H1 (cell line): ENCODE measurements at regions not wholly inside any gene's neighbourhood (a gene's known extent, or its start where the extent isn't known, plus 50 kb on each side); places are given as distances from the start of the nearest gene placed in this dataset.
"Not testable (repeated sequence)": the region's sequence is repeated elsewhere in the genome, so short reads cannot be mapped to it uniquely, and the experiment has no call there.

ENCODE experiments used
- CTCF ChIA-PET: fragments of 300-600 bp; sonication (Branson Sonifier 250); formaldehyde crosslinking; loops from one replicate; lab custom pipeline; 2021; ENCODE audit not compliant: partially characterized antibody; lab: Charles Lee
- POLR2A ChIA-PET: fragments of 300-600 bp; sonication (Branson Sonifier 250); formaldehyde crosslinking; loops from one replicate; lab custom pipeline; 2021; ENCODE audit warnings: inconsistent platforms; ENCODE audit not compliant: partially characterized antibody; lab: Charles Lee
- DNase-seq, 2 experiments: peaks; one replicate each; pipeline versions ENCODE4 v3.0.0 to v3.0.0-alpha.2; 2010 to 2022; ENCODE audit warnings: low spot score in 2 of 2, low read depth in 1 of 2, mixed read lengths in 1 of 2
- FAIRE-seq: peaks from 2 replicates; lab custom pipeline; 2011; peaks lifted over from hg19 to GRCh38; lab: Jason Lieb, UNC
- H2AFZ ChIP-seq: 2 replicates; pipeline ENCODE4 v1.8.1; 2012; ENCODE audit warnings: low read length, inconsistent platforms
- H2AK5ac ChIP-seq: 2 replicates; pipeline ENCODE4 v1.6.1; 2013; ENCODE audit warnings: low read depth, low read length
- H2BK120ac ChIP-seq: replicated peaks from 2 replicates; pipeline ENCODE3; 2013; ENCODE audit warnings: low read depth, low read length, inconsistent platforms
- H2BK12ac ChIP-seq: 2 replicates; pipeline ENCODE4 v1.6.1; 2013; ENCODE audit warnings: low read depth, low read length
- H2BK15ac ChIP-seq: 2 replicates; pipeline ENCODE4 v1.6.1; 2013; ENCODE audit warnings: low read length
- H2BK20ac ChIP-seq: 2 replicates; pipeline ENCODE4 v1.6.1; 2013; ENCODE audit warnings: low read length
- H2BK5ac ChIP-seq: 2 replicates; pipeline ENCODE4 v1.6.1; 2013; ENCODE audit warnings: low read depth, low read length
- H3K14ac ChIP-seq: 2 replicates; pipeline ENCODE4 v1.6.1; 2013; ENCODE audit warnings: inconsistent platforms; ENCODE audit not compliant: insufficient read length
- H3K18ac ChIP-seq: 2 replicates; pipeline ENCODE4 v1.6.1; 2013; ENCODE audit warnings: low read length; ENCODE audit errors: extremely low read depth
- H3K23ac ChIP-seq: 2 replicates; pipeline ENCODE4 v1.6.1; 2013; ENCODE audit warnings: inconsistent platforms; ENCODE audit not compliant: insufficient read length
- H3K23me2 ChIP-seq: 2 replicates; pipeline ENCODE4 v1.6.1; 2013; ENCODE audit warnings: low read depth, low read length
- H3K27ac ChIP-seq: 2 replicates; pipeline ENCODE4 v1.6.1; 2011; ENCODE audit warnings: low read depth, low read length, inconsistent platforms
- H3K27me3 ChIP-seq, 4 experiments: replicated peaks in 1 of 4; 1 replicate in 1 of 4; 2 replicates in 3 of 4; pipeline versions ENCODE4 v1.6.1 to v1.8.1; 2011 to 2013; ENCODE audit warnings: low read length in 3 of 4, mild to moderate bottlenecking in 3 of 4, inconsistent platforms in 2 of 4, mixed read lengths in 2 of 4, moderate library complexity in 1 of 4; ENCODE audit not compliant: control insufficient read depth in 3 of 4, insufficient read depth in 3 of 4; ENCODE audit errors: extremely low read depth in 1 of 4
- H3K36me3 ChIP-seq, 4 experiments: 2 replicates each; pipeline versions ENCODE4 v1.6.1 to v1.8.1; 2011 to 2013; ENCODE audit warnings: mild to moderate bottlenecking in 4 of 4, low read length in 3 of 4, moderate library complexity in 2 of 4, control low read depth in 1 of 4, inconsistent platforms in 1 of 4; ENCODE audit not compliant: insufficient read depth in 4 of 4, control insufficient read depth in 2 of 4
- H3K4ac ChIP-seq: replicated peaks from 2 replicates; pipeline ENCODE3; 2013; ENCODE audit warnings: low read length, low read depth, mixed read lengths, inconsistent platforms; ENCODE audit not compliant: insufficient read length
- H3K4me1 ChIP-seq, 4 experiments: replicated peaks in 1 of 4; 1 replicate in 1 of 4; 2 replicates in 3 of 4; pipeline versions ENCODE4 v1.6.1 to v1.8.1; 2011 to 2013; ENCODE audit warnings: low read length in 3 of 4, inconsistent platforms in 2 of 4, mixed read lengths in 1 of 4; ENCODE audit not compliant: insufficient read depth in 4 of 4, control insufficient read depth in 3 of 4
- H3K4me2 ChIP-seq, 2 experiments: 2 replicates each; pipeline versions ENCODE4 v1.6.1 to v1.8.1; 2011 to 2013; ENCODE audit warnings: low read depth in 2 of 2, low read length in 2 of 2, control low read depth in 1 of 2, inconsistent platforms in 1 of 2, mild to moderate bottlenecking in 1 of 2; ENCODE audit not compliant: insufficient read depth in 1 of 2
- H3K4me3 ChIP-seq, 4 experiments: fragments of 200-600, 300-600 bp in 1 of 4; sonication (generic), shearing (Covaris generic), sonication (Bioruptor Twin) in 1 of 4; 2 replicates each; pipeline versions ENCODE4 v1.5.1 to v1.8.1; 2011 to 2016; ENCODE audit warnings: low read length in 4 of 4, low read depth in 3 of 4, control low read depth in 2 of 4, inconsistent platforms in 2 of 4, mild to moderate bottlenecking in 2 of 4, mixed read lengths in 1 of 4, moderate library complexity in 1 of 4; ENCODE audit not compliant: insufficient read depth in 2 of 4; ENCODE audit errors: extremely low read depth in 1 of 4
- H3K56ac ChIP-seq: replicated peaks from 2 replicates; pipeline ENCODE3; 2013; ENCODE audit warnings: low read depth, mild to moderate bottlenecking, mixed read lengths, low read length, inconsistent platforms; ENCODE audit not compliant: insufficient read length
- H3K79me1 ChIP-seq: 2 replicates; pipeline ENCODE4 v1.6.1; 2013; ENCODE audit warnings: low read depth, low read length, control low read depth
- H3K79me2 ChIP-seq, 2 experiments: 2 replicates each; pipeline versions ENCODE4 v1.6.1 to v1.8.1; 2012 to 2013; ENCODE audit warnings: low read length in 2 of 2, mild to moderate bottlenecking in 2 of 2, inconsistent platforms in 1 of 2; ENCODE audit not compliant: insufficient read depth in 2 of 2, control insufficient read depth in 1 of 2
- H3K9ac ChIP-seq, 4 experiments: replicated peaks in 1 of 4; 1 replicate in 1 of 4; 2 replicates in 3 of 4; pipeline versions ENCODE4 v1.6.1 to v1.8.1; 2011 to 2013; ENCODE audit warnings: low read depth in 3 of 4, low read length in 3 of 4, control low read depth in 2 of 4, mild to moderate bottlenecking in 2 of 4, moderate library complexity in 2 of 4, inconsistent platforms in 1 of 4; ENCODE audit errors: extremely low read depth in 1 of 4
- H3K9me3 ChIP-seq, 2 experiments: 2 replicates each; pipeline versions ENCODE4 v1.6.1 to v1.8.1; 2012 to 2013; ENCODE audit warnings: mild to moderate bottlenecking in 2 of 2, moderate library complexity in 2 of 2, control low read depth in 1 of 2, inconsistent platforms in 1 of 2, low read depth in 1 of 2, low read length in 1 of 2, mixed read lengths in 1 of 2; ENCODE audit not compliant: insufficient read depth in 2 of 2
- H4K20me1 ChIP-seq, 2 experiments: replicated peaks in 1 of 2; 2 replicates each; pipeline versions ENCODE3 to v1.8.1; 2011 to 2013; ENCODE audit warnings: inconsistent platforms in 2 of 2, low read length in 2 of 2, mild to moderate bottlenecking in 1 of 2; ENCODE audit not compliant: insufficient read depth in 2 of 2, control insufficient read depth in 1 of 2
- H4K5ac ChIP-seq: 2 replicates; pipeline ENCODE4 v1.6.1; 2013; ENCODE audit warnings: low read length, low read depth, mixed read lengths, inconsistent platforms; ENCODE audit not compliant: insufficient read length
- H4K8ac ChIP-seq: 2 replicates; pipeline ENCODE4 v1.8.0; 2013; ENCODE audit warnings: mild to moderate bottlenecking, moderate library complexity, low read length, inconsistent platforms; ENCODE audit not compliant: insufficient read depth; ENCODE audit errors: extremely low read depth
- H4K91ac ChIP-seq: replicated peaks from 2 replicates; pipeline ENCODE3; 2013; ENCODE audit warnings: low read length, mixed read lengths, inconsistent platforms; ENCODE audit not compliant: insufficient read length
- WGBS, 2 experiments: shearing (Covaris generic) in 1 of 2; methylation state at CpG; one replicate each; pipeline versions ENCODE4 v1.1.6 to v1.1.7; 2013 to 2015; ENCODE audit warnings: low lambda C conversion rate in 2 of 2, mixed read lengths in 2 of 2, inconsistent platforms in 1 of 2, low coverage in 1 of 2, missing lambda C conversion rate in 1 of 2; ENCODE audit not compliant: insufficient replicate concordance in 2 of 2, insufficient coverage in 1 of 2, insufficient read length in 1 of 2; ENCODE audit errors: extremely low coverage in 1 of 2, missing lambda C conversion rate in 1 of 2; 5-methylcytosine and 5-hydroxymethylcytosine counted together

DNA sequence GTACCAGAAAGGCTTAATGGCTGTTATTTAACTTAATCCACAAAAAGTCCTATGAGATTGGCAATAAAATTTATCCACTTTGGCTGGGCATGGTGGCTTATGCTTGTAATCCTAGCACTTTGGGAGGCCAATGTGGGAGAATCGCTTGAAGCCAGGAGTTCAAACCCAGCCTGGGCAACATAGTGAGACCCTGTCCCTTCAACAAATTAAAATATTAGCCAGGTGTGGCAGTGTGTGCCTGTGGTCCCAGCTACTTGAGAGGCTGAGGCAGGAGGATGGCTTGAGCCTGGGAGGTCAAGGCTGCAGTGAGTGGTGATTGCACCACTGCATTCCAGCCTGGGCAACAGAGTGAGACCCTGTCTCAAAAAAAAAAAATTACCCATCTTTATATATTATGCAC, 193.4 kb upstream of the GATA6 start:
- H2BK5ac ChIP-seq, H3K4me3 ChIP-seq, H3K14ac ChIP-seq, H2BK120ac ChIP-seq, H3K4me2 ChIP-seq, H2AK5ac ChIP-seq, H2BK15ac ChIP-seq, H3K56ac ChIP-seq, H3K79me1 ChIP-seq, H3K23me2 ChIP-seq, FAIRE-seq, H3K36me3 ChIP-seq, H3K23ac ChIP-seq, H4K5ac ChIP-seq, H3K9ac ChIP-seq, H3K27ac ChIP-seq, H3K27me3 ChIP-seq, H4K20me1 ChIP-seq, H4K91ac ChIP-seq, H3K18ac ChIP-seq, H3K4ac ChIP-seq, H2AFZ ChIP-seq, H3K9me3 ChIP-seq, H4K8ac ChIP-seq, H3K79me2 ChIP-seq, H2BK20ac ChIP-seq, H2BK12ac ChIP-seq, DNase-seq, H3K4me1 ChIP-seq: not testable (repeated sequence)
- ChIA-PET CTCF (interaction anchor here (0.7 to 1.7 kb wide), 3 partner anchors 20 to 191 kb away, joined by 3 to 4 read pairs (median 3); no protein-coding TSS in a partner anchor), POLR2A (interaction anchor here (0.6 kb wide), 1 partner anchor 428 kb away, joined by 3 read pairs; no protein-coding TSS in a partner anchor)
- WGBS, 2 experiments: 100% methylated on average over 1 of the region's 1 CpG; no CpG with 5 or more reads in 1 of the 2 experiments
